Right lobe of liver (tissue), 6 donors: ENCODE measurements at regions not wholly inside any gene's neighbourhood (a gene's known extent, or its start where the extent isn't known, plus 50 kb on each side); places are given as distances from the start of the nearest gene placed in this dataset.

Source experiments
- ATAC-seq, 4 donors: fragments of 200-7000 bp; cut with Tn5 transposase; one replicate each; pipeline ENCODE4 v1.9.1; 2020; ENCODE audit warnings: mild to moderate bottlenecking in 4 of 4, moderate library complexity in 4 of 4
- DNase-seq, 3 donors: peaks; one replicate each; pipeline ENCODE4 v3.0.0-alpha.2; 2020
- H3K27ac ChIP-seq, 3 donors: fragments of 200-600 bp; one replicate each; pipeline ENCODE4 v1.8.0; 2022
- H3K27me3 ChIP-seq, 2 donors: fragments of 200-600 bp; one replicate each; pipeline ENCODE4 v1.8.0; 2022
- H3K36me3 ChIP-seq, 4 donors: fragments of 200-600 bp; sonication (generic) in 1 of 4; one replicate each; pipeline versions ENCODE4 v1.5.1 to v1.8.0; 2017 to 2022; ENCODE audit warnings: control low read depth in 1 of 4
- H3K4me1 ChIP-seq, 4 donors: fragments of 200-600 bp; sonication (generic) in 1 of 4; one replicate each; pipeline versions ENCODE4 v1.5.1 to v1.8.0; 2017 to 2022; ENCODE audit warnings: control low read depth in 1 of 4
- H3K4me3 ChIP-seq, 3 donors: fragments of 200-600 bp; one replicate each; pipeline ENCODE4 v1.8.0; 2022
- H3K9me3 ChIP-seq, 4 donors: fragments of 200-600 bp; sonication (generic) in 1 of 4; one replicate each; pipeline versions ENCODE4 v1.5.1 to v1.8.0; 2017 to 2022; ENCODE audit warnings: control low read depth in 1 of 4
- CTCF ChIP-seq, 4 donors: fragments of 200-600 bp in 3 of 4; fragments of 450-650 bp in 1 of 4; IDR thresholded peaks; one replicate each; pipeline versions ENCODE4 v1.5.1 to v1.8.0; 2016 to 2022; ENCODE audit warnings: antibody characterized with exemption in 4 of 4, mild to moderate bottlenecking in 2 of 4
- POLR2A ChIP-seq: fragments of 450-650 bp; IDR thresholded peaks from one replicate; pipeline ENCODE4 v1.6.1; 2017; ENCODE audit warnings: antibody characterized with exemption, mild to moderate bottlenecking
- WGBS: methylation state at CpG from one replicate; pipeline ENCODE4 v1.1.6; 2018; ENCODE audit warnings: low coverage, low lambda C conversion rate; ENCODE audit not compliant: insufficient coverage; ENCODE audit errors: missing lambda C conversion rate; 5-methylcytosine and 5-hydroxymethylcytosine counted together
- intact Hi-C, 2 donors: fragments of 100-400 bp; cut with DNase I; formaldehyde crosslinking; loops; one replicate each; pipeline versions ENCODE4 v1.11.2 to v1.14.1; 2022
- donor health status: DM: no; HTN: yes; CAD: no.
- donor health status: DM: no; HTN: no; CAD: no.
- donor health status: DM: no; HTN: no; CAD: no.
- donor health status: DM: no; HTN: yes; CAD: no.
- donor health status: DM: no; HTN: yes; CAD: no.

GRCh38 chr13:108533842-108534241 lies 95.6 kb upstream of the MYO16 start:
- TF ChIP-seq CTCF (IDR thresholded peaks at IDR 0.05) (no peak), POLR2A (no peak)
- ATAC-seq (no peak), DNase-seq (no peak)
- no peaks in the 10 kb centered on the region for H3K36me3 ChIP-seq
- H3K4me1 ChIP-seq: no peaks in the 10 kb centered on the region
- H3K4me3 ChIP-seq: no peak overlapping the region
- no peak overlapping the region for H3K27ac ChIP-seq
- no peaks in the 10 kb centered on the region for H3K9me3 ChIP-seq
- H3K27me3 ChIP-seq: no peaks in the 10 kb centered on the region
- 54% methylated on average over 2 of the region's 2 CpGs for WGBS
- intact Hi-C loops: no loop called here

- TF ChIP-seq POLR2A (no peak), CTCF (IDR thresholded peaks at IDR 0.05) (no peak)
Measured at GRCh38 chr13:108534728-108535127, 94.7 kb upstream of the MYO16 start.

GRCh38 chr13:108549934-108550333 lies 79.5 kb upstream of the MYO16 start:
- no peak overlapping the region for H3K4me3 ChIP-seq
- H3K27ac ChIP-seq: no peak overlapping the region
- 100% methylated on average over 1 of the region's 5 CpGs for WGBS
- no peaks in the 10 kb centered on the region for H3K36me3 ChIP-seq
- H3K27me3 ChIP-seq: no peaks in the 10 kb centered on the region
- H3K9me3 ChIP-seq: no peaks in the 10 kb centered on the region
- no peaks in the 10 kb centered on the region for H3K4me1 ChIP-seq
- ATAC-seq (no peak), DNase-seq (no peak)
- intact Hi-C loops: no loop called here
- TF ChIP-seq POLR2A (no peak), CTCF (IDR thresholded peaks at IDR 0.05) (no peak)

More at GRCh38 chr13:108534728-108535127, 94.7 kb upstream of the MYO16 start:
- Histone ChIP-seq H3K4me3 (no peak overlapping the region), H3K36me3 (no peaks in the 10 kb centered on the region), H3K27me3 (no peaks in the 10 kb centered on the region), H3K4me1 (no peaks in the 10 kb centered on the region), H3K27ac (no peak overlapping the region), H3K9me3 (no peaks in the 10 kb centered on the region)
- DNase-seq: no peak
- ATAC-seq: no peak
- intact Hi-C loops: no loop called here

- Histone ChIP-seq H3K9me3 (no peaks in the 10 kb centered on the region), H3K27ac (no peak overlapping the region), H3K36me3 (no peaks in the 10 kb centered on the region), H3K27me3 (no peaks in the 10 kb centered on the region), H3K4me3 (no peak overlapping the region), H3K4me1 (no peaks in the 10 kb centered on the region)
- intact Hi-C loops: no loop called here
- DNase-seq (no peak), ATAC-seq (no peak)
- TF ChIP-seq CTCF (IDR thresholded peaks at IDR 0.05) (no peak), POLR2A (no peak)
- 47% methylated on average over 2 of the region's 2 CpGs for WGBS
Measured at GRCh38 chr13:108551674-108552073, 77.7 kb upstream of the MYO16 start.

GRCh38 chr13:108558489-108558888 lies 70.9 kb upstream of the MYO16 start:
- Histone ChIP-seq H3K27me3 (no peaks in the 10 kb centered on the region), H3K36me3 (no peaks in the 10 kb centered on the region), H3K4me1 (peaks cover 0 to 12% (median 5%) of the 10 kb centered on the region in 4 donors), H3K9me3 (no peaks in the 10 kb centered on the region), H3K27ac (no peak overlapping the region), H3K4me3 (no peak overlapping the region)
- no peak for TF ChIP-seq CTCF (IDR thresholded peaks at IDR 0.05)
- no peak for TF ChIP-seq POLR2A
- DNase-seq (no peak), ATAC-seq (peak in 2 of 4 donors; percentile 60 to 71)
- intact Hi-C loops: no loop called here
- 53% methylated on average over 3 of the region's 4 CpGs for WGBS
